ENCODE measurements at regions not wholly inside any gene's neighbourhood (a gene's known extent, or its start where the extent isn't known, plus 50 kb on each side); places are given as distances from the start of the nearest gene placed in this dataset.

DNA sequence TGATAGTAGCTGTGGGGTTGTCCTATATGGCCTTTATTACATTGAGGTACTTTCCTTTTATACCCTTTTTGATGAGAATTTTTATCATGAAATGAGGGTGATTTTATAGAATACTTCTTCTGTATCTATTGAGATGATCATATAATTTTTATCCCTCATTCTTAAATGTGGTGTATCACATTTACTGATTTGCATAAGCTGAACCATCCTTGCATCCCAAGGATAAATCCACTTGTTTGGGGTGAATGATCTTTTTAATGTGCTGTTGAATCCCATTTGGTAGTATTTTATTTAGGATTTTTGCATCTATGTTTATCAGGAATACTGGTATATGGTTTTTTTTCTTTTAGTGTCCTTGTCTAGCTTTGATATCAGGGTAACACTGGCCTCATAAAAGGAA, 84.5 kb upstream of the IL6 start:
- TF ChIP-seq MAX (IDR thresholded peaks at IDR 0.05) = no peak
- no peak for TF ChIP-seq CTCF (IDR thresholded peaks at IDR 0.05 in 2 of 3, conservative IDR thresholded peaks at IDR 0.05 in 1 of 3; ENCODE audit: borderline replicate concordance in 1 of 3, insufficient read depth in 1 of 3, low read depth in 2 of 3, low read length in 2 of 3)
- TF ChIP-seq, protein P1, sequence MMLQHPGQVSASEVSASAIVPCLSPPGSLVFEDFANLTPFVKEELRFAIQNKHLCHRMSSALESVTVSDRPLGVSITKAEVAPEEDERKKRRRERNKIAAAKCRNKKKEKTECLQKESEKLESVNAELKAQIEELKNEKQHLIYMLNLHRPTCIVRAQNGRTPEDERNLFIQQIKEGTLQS (IDR thresholded peaks at IDR 0.05) = no peak
- no peak for TF ChIP-seq CEBPB (IDR thresholded peaks at IDR 0.05; ENCODE audit: low read depth)
- no peak for TF ChIP-seq ZNF274 (IDR thresholded peaks at IDR 0.05; ENCODE audit: low read depth, low read length)
- TF ChIP-seq ELF1 (IDR thresholded peaks at IDR 0.05; ENCODE audit: borderline replicate concordance, low read depth) = no peak
- no peak for TF ChIP-seq RAD21 (IDR thresholded peaks at IDR 0.05; ENCODE audit: low read depth)
- no peak for TF ChIP-seq CBX3 (IDR thresholded peaks at IDR 0.05; ENCODE audit: low read depth)
- TF ChIP-seq POLR2AphosphoS5 (IDR thresholded peaks at IDR 0.05; ENCODE audit: low read depth, low read length) = no peak
- no peak for TF ChIP-seq EGR1 (IDR thresholded peaks at IDR 0.05; ENCODE audit: low read depth)

Measured in HCT116 (cell line).